Neuron (in vitro differentiated cells): ENCODE measurements at regions not wholly inside any gene's neighbourhood (a gene's known extent, or its start where the extent isn't known, plus 50 kb on each side); places are given as distances from the start of the nearest gene placed in this dataset.

ENCODE experiments used
- H2AFZ ChIP-seq: one replicate; pipeline ENCODE4 v1.6.1; 2013; ENCODE audit warnings: low read depth, mild to moderate bottlenecking, inconsistent platforms, low read length, moderate library complexity
- H3K27me3 ChIP-seq: one replicate; pipeline ENCODE4 v1.6.1; 2013; ENCODE audit warnings: low read length; ENCODE audit not compliant: insufficient read depth
- H3K36me3 ChIP-seq: one replicate; pipeline ENCODE4 v1.6.1; 2013; ENCODE audit warnings: low read length; ENCODE audit not compliant: insufficient read depth
- H3K4me1 ChIP-seq: one replicate; pipeline ENCODE4 v1.6.1; 2013; ENCODE audit warnings: low read length; ENCODE audit not compliant: insufficient read depth
- H3K4me3 ChIP-seq: 2 replicates; pipeline ENCODE4 v1.5.1; 2013; ENCODE audit warnings: mild to moderate bottlenecking, low read length, moderate library complexity
- H3K9me3 ChIP-seq: one replicate; pipeline ENCODE4 v1.6.1; 2013; ENCODE audit warnings: low read length

DNA sequence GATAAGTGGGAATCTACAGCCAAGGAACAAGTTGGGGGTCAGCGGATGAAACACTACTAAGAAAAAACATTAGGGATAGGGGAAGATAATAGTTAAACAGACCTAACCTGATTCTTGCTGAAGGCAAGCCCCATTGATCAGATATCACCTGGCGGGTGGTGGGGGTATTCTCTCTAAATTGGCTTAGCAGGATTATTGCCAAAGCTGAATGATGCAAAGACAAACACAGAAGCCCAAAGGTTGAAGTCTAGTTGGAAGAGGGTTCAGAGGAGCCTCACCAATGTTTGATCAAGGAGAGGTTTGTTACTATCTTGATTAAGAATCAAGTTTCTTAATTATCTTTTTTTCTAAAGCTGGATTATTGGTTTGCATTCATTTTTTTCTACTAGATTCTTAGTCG, 371.9 kb upstream of the CNTN4 start:
- Histone ChIP-seq H2AFZ (no peak overlapping the region), H3K9me3 (no peaks in the 10 kb centered on the region), H3K27me3 (no peaks in the 10 kb centered on the region), H3K4me1 (no peaks in the 10 kb centered on the region), H3K4me3 (no peak overlapping the region), H3K36me3 (no peaks in the 10 kb centered on the region)

DNA sequence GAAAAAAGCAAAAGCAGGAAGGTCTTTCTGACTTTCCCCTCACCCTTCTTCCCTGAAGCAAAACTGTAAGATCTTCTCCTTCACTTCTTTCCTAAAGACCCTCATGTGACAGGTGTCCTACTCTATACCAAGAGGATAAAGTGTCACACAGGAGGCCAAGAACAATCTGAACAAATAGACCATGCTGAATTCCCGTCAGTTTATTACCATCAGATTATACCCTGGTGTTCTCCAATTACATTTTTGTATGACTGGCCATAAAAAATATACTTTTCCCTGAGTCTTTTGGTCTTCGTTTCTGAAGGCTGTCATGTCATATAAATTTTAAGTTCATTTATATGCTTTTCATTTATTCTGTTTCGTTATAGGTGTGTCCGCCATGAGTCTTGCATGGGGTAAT, 371.4 kb upstream of the CNTN4 start:
- H3K9me3 ChIP-seq = no peaks in the 10 kb centered on the region

DNA sequence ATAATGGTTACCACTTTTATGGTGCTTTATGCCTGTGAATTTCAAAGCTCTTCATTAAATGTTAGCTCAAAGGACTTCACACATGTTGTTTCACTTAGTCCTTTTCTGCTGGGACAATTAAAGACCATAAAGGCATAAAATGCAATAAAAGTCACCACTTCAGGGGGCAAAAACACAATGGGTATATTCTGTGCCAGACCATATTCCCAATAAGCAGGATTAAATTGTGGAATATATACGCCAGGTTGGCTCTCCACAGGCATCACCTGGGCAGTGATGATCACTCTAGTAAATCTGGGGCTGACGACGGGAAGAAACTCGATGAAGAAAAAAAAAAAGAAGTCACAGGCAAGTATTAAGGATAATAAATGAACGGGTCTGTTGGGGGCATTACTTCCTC, 370.2 kb upstream of the CNTN4 start:
- H3K4me3 ChIP-seq = no peak overlapping the region
- H3K36me3 ChIP-seq = no peaks in the 10 kb centered on the region
- no peaks in the 10 kb centered on the region for H3K4me1 ChIP-seq
- no peak overlapping the region for H2AFZ ChIP-seq
- no peaks in the 10 kb centered on the region for H3K27me3 ChIP-seq
- no peaks in the 10 kb centered on the region for H3K9me3 ChIP-seq

More for the DNA sequence above, 371.4 kb upstream of the CNTN4 start:
- Histone ChIP-seq H3K36me3 (no peaks in the 10 kb centered on the region), H3K4me3 (no peak overlapping the region), H3K27me3 (no peaks in the 10 kb centered on the region), H3K4me1 (no peaks in the 10 kb centered on the region), H2AFZ (no peak overlapping the region)

DNA sequence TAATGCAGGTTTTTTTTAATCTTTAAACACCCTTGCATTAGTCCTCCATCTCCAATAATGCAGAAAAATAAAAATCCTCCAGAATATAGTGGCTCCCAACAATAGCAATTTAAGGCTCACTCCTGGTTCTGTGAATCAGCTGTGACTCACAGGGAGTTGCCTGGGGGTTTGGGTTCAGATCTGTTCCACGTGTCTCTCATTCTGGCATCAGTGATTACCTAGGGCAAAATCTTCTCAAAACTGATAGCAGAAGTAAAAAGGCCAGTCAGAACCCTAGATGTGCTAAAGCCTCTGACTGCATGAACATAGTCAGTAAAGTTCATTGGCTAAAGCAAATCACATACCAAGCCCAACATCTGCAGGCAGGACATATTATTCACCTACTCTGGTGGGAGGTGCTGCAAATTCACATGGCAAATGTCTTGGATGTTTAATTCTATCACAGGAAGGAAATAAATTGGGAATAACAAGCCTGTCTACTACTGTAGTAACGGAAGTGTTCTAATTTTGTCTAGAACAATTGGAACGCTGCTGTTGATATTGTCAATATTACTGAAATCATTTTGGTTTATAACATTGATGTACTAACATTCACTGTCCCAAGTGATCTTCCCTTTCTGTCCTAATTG, 364.1 kb upstream of the CNTN4 start:
- Histone ChIP-seq H3K9me3 (no peaks in the 10 kb centered on the region), H3K4me1 (no peaks in the 10 kb centered on the region), H3K4me3 (no peak overlapping the region), H3K27me3 (no peaks in the 10 kb centered on the region), H2AFZ (no peak overlapping the region), H3K36me3 (no peaks in the 10 kb centered on the region)

DNA sequence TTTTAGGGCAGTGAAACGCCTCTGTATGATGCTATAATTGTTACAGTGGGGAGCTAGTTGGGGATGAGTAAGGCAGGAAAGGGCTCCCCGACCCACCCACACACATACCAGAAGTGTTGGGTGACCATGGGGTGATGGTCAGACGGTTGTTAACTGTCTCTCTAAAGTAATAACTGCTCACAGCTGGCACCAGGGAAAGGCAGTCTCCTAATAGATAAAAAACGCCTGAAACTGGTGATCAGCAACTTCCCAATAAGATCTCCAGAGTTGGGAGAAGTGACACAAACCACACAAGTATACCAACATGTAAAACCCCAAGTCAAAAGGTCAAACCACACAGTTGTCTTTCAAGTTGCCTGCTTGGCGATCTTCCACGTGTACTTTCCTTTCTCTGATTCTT, 346.5 kb upstream of the CNTN4 start:
- no peaks in the 10 kb centered on the region for H3K9me3 ChIP-seq
- H3K27me3 ChIP-seq = no peaks in the 10 kb centered on the region
- no peak overlapping the region for H3K4me3 ChIP-seq
- H3K4me1 ChIP-seq = no peaks in the 10 kb centered on the region
- H3K36me3 ChIP-seq = no peaks in the 10 kb centered on the region
- H2AFZ ChIP-seq = no peak overlapping the region

DNA sequence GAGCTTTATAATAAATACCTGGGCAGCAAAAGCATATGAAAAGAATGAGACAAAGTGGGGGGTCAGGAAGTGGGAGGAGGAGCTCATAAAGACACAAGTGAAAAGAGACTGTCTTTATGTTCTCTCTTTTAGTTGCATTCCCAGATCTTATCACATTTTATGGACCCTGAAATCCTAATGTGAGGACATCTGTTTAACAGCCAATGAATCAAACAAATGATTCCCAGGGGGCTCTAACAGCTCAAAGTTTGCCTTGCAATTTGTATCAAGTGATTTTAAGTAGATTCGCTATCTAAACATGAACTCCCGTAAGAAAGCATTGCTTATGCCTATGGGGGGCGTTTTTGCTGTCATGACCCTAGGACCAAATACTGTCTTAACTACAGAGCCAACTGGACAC, 332.3 kb upstream of the CNTN4 start:
- H3K9me3 ChIP-seq = no peaks in the 10 kb centered on the region
- H2AFZ ChIP-seq = no peak overlapping the region
- no peak overlapping the region for H3K4me3 ChIP-seq
- H3K27me3 ChIP-seq = no peaks in the 10 kb centered on the region
- no peaks in the 10 kb centered on the region for H3K36me3 ChIP-seq
- H3K4me1 ChIP-seq = no peaks in the 10 kb centered on the region

DNA sequence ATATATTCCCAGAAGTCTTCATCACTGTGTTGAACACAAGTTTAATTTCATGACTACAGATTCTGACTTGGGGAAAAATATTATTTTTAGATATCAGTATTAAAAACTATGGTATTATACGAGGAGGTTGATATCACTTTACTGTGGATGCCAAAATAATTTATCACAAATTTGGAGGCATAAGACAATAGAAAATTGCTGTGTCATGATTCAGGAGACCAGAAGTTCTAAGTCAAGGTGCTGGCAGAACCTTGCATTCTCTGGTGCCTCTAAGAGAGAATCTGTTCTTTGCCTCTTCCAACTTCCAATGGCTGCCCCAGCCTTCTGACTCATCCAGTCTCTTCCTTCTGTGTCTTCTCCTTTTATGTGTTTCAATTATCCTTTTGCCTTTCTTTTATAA, 325.0 kb upstream of the CNTN4 start:
- Histone ChIP-seq H2AFZ (no peak overlapping the region), H3K27me3 (no peaks in the 10 kb centered on the region), H3K9me3 (no peaks in the 10 kb centered on the region), H3K4me3 (no peak overlapping the region), H3K4me1 (no peaks in the 10 kb centered on the region), H3K36me3 (no peaks in the 10 kb centered on the region)

DNA sequence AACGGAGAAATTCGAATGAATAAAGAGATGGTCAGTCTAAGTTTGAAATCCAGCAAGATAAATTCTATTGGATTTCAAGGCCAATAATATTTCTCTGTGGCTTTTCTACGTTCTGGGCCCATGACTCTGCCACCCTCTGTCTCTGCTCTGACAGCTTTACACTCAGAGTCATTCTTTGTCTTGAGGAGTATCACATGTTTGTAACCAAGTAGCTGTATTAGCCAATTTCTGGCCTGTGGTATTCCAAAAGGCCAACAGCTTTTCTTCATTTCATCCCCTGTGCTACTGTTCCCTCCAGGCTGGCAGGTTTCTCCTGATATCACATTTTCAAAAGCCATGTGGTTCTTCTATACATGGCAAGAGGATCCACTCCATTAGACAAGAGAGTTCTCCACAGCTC, 324.1 kb upstream of the CNTN4 start:
- Histone ChIP-seq H3K9me3 (no peaks in the 10 kb centered on the region), H2AFZ (no peak overlapping the region), H3K4me3 (no peak overlapping the region), H3K4me1 (no peaks in the 10 kb centered on the region), H3K27me3 (no peaks in the 10 kb centered on the region), H3K36me3 (no peaks in the 10 kb centered on the region)

DNA sequence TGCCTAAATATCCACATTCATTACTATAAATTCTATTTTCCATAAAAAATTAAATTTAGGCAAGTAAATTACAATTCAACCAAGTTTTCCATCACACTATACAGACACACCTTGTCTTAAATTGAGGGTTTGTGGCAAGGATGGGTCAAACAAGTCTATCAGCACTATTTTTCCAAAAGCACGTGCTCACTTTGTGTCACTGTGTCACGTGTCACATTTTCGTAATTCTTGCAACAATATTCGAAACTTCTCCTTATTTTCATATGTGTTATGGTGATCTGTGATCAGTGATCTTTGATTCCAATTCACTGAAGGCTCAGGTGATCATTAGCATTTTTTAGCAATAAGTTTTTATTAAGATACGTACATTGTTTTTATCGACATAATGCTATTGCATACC, 323.3 kb upstream of the CNTN4 start:
- no peak overlapping the region for H3K4me3 ChIP-seq
- H3K27me3 ChIP-seq = no peaks in the 10 kb centered on the region
- H3K9me3 ChIP-seq = no peaks in the 10 kb centered on the region
- no peaks in the 10 kb centered on the region for H3K4me1 ChIP-seq
- no peaks in the 10 kb centered on the region for H3K36me3 ChIP-seq
- H2AFZ ChIP-seq = no peak overlapping the region

DNA sequence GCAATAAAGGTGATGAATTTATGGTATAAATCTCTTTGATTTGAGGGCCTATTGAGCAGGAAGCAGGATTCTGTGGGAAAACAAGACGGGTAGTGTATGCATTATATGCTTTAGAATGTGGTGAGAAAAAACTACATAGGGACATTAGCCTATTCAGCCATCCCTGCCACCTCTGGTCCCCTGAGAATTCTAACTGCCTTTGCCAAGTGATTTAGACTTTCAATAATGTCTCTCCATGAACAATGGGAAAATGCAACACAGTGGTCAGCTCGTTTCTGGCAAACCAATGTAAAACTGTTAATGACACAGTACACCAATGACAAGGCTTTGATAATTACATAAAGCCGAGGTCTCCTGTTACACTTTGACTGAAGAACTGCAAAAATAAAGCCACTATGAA, 314.7 kb upstream of the CNTN4 start:
- H3K4me1 ChIP-seq = no peaks in the 10 kb centered on the region
- no peaks in the 10 kb centered on the region for H3K27me3 ChIP-seq
- no peak overlapping the region for H3K4me3 ChIP-seq
- no peaks in the 10 kb centered on the region for H3K36me3 ChIP-seq
- H3K9me3 ChIP-seq = no peaks in the 10 kb centered on the region
- H2AFZ ChIP-seq = no peak overlapping the region

DNA sequence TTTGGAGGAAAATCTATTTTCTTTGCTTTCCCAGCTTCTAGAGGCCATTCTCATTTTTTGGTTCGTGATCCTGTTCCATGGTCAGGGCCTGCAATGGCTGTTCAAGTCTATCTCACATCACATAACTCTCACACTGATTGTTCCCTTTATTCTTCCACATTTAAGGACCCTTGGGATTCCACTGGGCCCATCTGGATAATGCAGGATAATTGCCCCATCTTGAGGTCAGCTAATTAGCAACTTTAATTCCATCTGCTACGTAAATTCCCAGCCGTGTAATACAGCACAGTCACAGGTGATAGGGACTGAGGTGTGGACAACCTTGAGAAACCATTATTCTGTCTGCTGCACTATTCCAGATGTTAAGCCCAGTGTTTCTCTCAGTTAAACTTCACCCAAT, 311.6 kb upstream of the CNTN4 start:
- Histone ChIP-seq H2AFZ (no peak overlapping the region), H3K9me3 (no peaks in the 10 kb centered on the region), H3K4me3 (no peak overlapping the region), H3K4me1 (no peaks in the 10 kb centered on the region), H3K36me3 (no peaks in the 10 kb centered on the region), H3K27me3 (no peaks in the 10 kb centered on the region)

DNA sequence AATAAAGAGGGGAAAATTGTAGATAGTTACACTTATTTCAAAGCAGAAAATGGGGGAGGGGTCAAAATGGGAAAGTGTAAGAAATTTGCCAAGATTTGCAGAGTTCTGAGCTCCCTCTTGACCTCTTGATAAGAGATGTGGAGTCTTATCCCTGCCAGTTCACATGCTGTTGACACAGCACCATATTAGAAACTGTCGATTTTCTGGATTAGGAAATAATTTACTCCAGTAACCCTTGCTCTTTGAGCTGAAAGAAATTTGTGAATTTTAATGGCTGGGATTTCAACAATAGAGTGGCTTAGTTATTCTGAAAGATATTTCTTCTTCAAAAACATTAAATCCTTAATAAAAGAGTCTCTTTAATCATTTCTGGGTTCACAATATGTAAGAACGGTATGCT, 306.2 kb upstream of the CNTN4 start:
- Histone ChIP-seq H3K36me3 (no peaks in the 10 kb centered on the region), H3K27me3 (no peaks in the 10 kb centered on the region), H2AFZ (no peak overlapping the region), H3K4me1 (no peaks in the 10 kb centered on the region), H3K9me3 (no peaks in the 10 kb centered on the region), H3K4me3 (no peak overlapping the region)

DNA sequence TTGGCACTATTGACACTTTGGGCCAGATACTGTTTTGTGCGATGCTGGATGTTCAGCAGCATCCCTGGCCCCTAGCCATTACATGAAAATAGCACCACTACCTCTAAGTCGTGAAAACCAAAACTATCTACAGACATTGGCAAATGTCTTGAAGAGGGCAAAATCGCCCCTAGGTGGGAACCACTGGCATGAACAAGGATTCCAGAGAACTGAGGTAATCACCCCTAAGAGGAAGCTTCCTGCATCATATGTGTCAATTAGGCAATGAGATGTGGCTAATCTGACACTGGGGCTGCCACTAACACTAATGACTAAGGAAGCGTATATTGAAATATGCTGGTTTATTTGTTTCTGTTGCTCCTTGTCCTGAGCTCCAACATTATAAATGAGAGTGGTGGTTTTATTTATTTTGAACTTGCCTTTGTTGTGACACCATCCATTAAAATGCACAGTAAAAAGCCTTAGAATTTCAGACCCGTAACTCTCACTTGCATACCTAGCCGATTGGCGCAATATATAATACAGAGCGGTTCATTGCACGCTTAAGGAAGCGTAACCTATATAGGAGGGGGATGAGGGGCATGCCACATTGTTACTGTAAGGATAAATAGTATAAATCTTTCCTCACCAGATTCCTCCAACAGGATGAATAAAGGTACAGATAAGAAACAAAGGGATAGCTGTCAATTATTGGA, 299.8 kb upstream of the CNTN4 start:
- Histone ChIP-seq H3K9me3 (no peaks in the 10 kb centered on the region), H3K36me3 (no peaks in the 10 kb centered on the region), H2AFZ (no peak overlapping the region), H3K4me1 (no peaks in the 10 kb centered on the region), H3K4me3 (no peak overlapping the region), H3K27me3 (no peaks in the 10 kb centered on the region)

DNA sequence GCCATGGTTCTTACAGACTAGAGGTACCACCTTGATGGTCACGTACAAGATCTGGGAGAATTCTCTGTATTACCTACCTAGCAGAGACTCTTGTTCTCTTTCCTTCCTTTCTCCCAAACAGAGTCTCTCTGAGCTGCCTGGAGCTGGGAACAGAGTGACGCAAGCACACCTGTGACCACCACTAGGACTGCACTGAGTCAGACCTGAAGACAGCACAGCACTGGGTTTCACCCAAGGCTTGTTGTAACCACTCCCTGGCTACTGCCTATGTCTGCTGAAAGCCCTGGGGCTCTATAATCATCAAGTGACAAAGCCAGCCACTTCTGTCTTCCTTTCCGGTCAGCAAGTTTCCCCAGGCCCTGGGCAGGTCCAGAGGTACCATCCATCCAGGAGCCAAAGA, 293.3 kb upstream of the CNTN4 start:
- H3K9me3 ChIP-seq = no peaks in the 10 kb centered on the region
- no peaks in the 10 kb centered on the region for H3K4me1 ChIP-seq
- no peak overlapping the region for H3K4me3 ChIP-seq
- no peak overlapping the region for H2AFZ ChIP-seq
- no peaks in the 10 kb centered on the region for H3K36me3 ChIP-seq
- no peaks in the 10 kb centered on the region for H3K27me3 ChIP-seq
